GM21723 (cell line): ENCODE measurements at regions not wholly inside any gene's neighbourhood (a gene's known extent, or its start where the extent isn't known, plus 50 kb on each side); places are given as distances from the start of the nearest gene placed in this dataset.

ENCODE experiments used
- ATAC-seq: cut with Tn5 transposase; IDR thresholded peaks from one replicate; pipeline ENCODE4 v1.9.1; 2021; ENCODE audit warnings: mild to moderate bottlenecking, moderate library complexity; ENCODE audit not compliant: unreplicated experiment

DNA sequence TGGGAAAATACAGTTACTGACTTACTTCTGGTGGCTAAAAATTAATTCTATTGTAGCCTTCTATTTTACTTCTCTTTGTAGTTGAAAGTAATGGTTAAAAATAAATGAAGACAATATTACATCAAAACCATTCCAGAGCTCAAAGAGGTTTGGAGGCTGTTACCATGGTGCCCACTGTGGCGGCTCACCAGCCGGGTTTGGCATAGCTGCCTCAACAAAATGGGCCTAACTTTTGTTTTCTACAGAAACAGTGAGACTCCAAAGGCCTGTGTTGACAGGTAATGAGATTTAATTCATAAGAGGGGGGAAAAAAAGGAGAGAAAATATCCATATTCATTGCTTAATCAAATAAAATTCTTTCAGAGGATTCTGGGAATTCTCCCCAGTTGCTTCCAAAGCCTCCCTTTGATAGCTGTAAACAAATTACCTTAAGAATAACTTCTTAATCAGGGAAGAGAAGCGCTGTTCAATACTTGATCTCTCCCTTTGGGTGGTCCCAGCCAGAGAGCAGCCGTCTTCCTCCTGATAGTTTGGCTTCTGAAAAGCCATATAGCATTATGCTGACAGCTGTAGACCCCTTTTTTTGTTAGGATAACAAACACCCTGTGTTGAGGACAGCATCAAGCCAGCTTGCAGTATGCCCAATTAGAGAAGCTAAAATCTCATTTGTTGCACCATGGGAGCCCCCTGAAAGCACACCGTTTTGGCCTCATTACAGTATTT lies 266.8 kb downstream of the NEDD1 start:
- no peak for ATAC-seq

GRCh38 chr12:97177481-97177880 lies 270.4 kb downstream of the NEDD1 start:
- no peak for ATAC-seq

DNA sequence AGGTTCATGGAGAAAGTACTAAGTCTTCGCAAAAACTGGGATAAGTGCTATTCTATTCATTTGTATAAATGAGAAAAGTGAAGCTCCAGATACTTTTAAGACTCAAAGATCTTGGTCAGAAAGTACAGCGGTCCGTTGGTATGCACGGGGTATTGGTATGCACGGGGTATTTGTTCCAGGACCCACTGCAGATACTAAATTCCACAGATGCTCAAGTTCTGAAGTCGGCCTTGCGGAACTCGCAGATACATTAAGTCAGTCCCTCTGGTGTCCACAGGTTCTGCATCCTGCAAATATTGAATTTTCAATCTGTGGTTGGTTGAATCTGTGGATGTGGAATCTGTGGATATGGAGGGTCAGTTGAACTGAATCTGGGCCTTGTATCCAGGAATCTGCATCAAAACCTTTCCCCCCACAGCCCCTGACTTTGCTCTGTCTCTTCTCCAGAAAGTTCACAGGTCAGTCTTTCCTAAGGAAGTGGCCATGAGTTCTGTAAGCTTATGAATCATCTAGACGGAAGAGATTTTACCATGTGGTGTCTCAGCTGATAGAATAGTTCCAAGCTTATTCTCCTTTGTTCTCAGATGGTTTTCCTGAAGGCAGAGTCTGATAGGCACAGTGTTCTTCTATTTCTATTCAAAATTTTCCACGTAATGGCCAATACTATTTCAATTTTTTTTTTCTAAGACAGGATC lies 274.7 kb downstream of the NEDD1 start:
- ATAC-seq: no peak

- no peak for ATAC-seq
Measured at GRCh38 chr12:97182769-97183168, 275.7 kb downstream of the NEDD1 start.

GRCh38 chr12:97184127-97184773 lies 277.2 kb downstream of the NEDD1 start:
- ATAC-seq: no peak

- ATAC-seq: no peak
Measured at GRCh38 chr12:97185567-97185966, 277.0 kb upstream of the RMST start.

GRCh38 chr12:97194546-97194945 lies 268.1 kb upstream of the RMST start:
- no peak for ATAC-seq

DNA sequence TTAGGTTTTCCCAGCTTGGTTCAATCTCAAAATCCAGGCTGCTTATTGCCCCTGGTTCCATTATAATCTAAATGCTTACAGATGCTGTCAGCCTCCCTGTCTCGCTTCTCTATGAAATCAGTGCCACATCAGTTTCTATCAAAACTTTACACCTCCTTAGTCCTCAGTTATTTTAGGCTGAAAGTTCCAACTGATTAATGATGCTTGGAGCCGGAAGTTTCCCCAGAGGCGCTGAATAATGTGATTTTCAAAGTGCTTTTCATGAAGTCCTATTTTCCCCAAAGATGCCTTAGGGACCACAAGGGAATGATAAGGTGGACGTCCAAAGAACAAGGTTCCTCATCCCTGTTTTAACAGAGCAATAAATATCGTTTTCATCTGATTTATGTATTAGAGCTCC lies 262.4 kb upstream of the RMST start:
- ATAC-seq: no peak

GRCh38 chr12:97203408-97203807 lies 259.2 kb upstream of the RMST start:
- no peak for ATAC-seq

DNA sequence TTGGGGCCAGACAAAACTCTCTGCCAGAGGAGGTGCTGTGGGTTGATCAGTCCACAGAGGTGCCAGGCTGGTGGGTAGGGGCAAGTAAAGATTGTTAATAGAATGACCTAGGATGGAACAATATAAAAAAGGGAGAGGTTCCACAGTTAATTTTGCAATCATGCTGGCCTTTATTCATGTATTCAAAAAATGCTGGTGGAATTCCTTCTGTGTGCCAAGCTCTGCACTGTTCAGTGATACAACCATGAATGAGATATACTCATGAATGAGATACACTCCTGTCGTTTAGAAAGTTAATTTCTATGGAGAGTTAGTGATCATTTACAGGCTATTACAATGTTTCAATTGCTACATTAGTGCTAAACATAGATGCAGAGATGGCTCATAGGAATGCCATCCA lies 252.6 kb upstream of the RMST start:
- ATAC-seq: no peak

DNA sequence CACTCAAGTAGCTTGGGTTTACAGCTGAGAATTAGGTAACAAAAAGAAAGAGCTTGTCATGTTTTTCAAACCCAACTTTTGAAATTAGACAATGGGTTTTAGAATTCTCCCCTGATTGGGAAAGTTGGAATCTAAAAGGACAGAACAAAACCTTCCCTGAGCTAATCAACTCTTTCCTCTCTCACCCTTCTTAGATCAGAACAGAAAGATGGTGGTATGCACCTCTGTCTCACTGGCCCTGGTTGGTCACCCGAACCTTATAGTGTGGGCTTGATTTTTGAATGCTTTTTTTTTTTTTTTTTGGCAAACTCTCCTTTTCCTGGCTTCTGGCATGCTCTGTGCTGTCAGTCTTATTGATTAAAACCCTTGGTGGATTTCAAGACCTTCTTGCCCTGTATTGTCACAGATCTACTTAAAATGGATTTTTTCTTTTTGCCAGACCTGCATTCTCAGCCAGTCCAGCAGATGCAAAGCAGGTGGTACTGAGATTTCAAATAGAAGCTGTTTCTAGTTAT lies 251.1 kb upstream of the RMST start:
- ATAC-seq: no peak

- ATAC-seq: no peak
Measured at GRCh38 chr12:97216848-97217247, 245.8 kb upstream of the RMST start.

DNA sequence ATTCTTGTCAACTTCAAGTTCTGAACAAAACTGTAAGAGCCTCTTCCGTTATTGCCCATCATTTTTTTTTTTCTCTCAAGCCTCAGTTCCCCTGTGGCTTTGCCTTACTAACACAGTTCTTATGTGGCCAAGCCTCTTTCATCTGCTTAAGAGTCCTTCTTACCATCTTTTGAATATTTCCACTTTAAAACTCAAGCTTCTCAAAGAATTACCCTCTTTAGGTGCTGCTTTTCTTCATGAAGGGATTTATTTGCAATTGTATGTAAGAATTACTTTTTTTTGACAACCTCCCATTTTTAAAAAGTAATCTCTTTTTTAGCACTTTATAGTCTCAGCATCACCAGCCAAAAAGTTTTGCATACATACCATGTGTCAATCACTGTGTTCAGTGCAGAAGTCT lies 240.2 kb upstream of the RMST start:
- ATAC-seq: no peak

DNA sequence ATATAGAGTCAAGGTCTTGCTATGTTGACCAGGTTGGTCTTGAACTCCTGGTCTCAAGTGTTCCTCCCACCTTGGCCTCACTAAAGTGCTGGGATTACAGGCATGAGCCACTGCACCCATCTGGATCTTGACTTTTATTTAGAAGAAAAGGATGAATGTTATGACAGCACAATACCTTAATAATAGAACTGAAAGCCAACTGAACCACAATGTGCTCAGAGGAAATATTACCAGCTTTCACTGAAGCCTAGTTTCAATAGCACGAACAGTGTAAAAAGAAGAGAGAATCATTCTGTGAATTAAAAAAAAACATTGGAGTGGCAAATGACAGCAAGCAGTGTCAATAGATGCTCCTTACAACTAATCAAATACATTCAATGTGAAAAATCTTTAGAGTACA lies 239.2 kb upstream of the RMST start:
- peak; percentile 59 for ATAC-seq

DNA sequence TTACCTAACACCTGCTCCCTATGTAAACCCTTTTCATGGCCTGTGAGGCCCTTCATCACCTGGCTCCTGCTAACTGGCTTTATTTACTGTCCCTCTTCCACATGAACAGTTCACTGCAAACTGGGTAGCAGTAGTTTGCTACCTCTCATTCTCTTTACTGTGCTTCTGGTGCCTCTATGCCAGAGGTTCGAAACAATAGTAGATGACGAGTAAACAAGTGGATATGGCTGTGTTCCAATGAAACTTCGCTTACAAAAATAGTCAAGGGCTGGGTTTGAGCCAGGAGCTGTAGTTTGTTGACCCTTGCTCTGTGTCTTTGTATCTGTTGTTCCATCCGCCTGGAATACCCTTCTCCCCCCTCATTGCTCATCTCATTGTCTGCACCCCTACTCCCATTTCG lies 233.6 kb upstream of the RMST start:
- no peak for ATAC-seq

- ATAC-seq: no peak
Measured at GRCh38 chr12:97235102-97235501, 227.5 kb upstream of the RMST start.

- ATAC-seq: no peak
Measured at GRCh38 chr12:97246368-97246767, 216.2 kb upstream of the RMST start.

DNA sequence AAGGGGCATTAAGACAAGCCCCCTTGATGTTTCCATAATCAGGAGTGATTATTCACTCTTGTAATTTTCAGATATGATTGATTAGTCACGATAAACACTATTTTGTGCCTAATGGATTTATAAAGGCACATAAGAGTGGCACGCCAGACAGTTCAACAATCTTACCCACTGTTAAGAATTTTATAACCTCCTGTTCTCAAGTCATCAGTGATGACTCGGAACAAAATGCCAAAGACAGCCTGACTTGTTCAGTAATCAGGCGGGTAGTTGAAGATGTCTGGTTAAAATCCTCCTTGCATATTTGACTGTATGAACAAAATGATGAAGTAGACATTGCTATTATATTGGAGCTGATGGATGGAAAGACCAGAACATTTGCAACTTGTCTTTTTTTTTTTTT lies 212.1 kb upstream of the RMST start:
- ATAC-seq: no peak

DNA sequence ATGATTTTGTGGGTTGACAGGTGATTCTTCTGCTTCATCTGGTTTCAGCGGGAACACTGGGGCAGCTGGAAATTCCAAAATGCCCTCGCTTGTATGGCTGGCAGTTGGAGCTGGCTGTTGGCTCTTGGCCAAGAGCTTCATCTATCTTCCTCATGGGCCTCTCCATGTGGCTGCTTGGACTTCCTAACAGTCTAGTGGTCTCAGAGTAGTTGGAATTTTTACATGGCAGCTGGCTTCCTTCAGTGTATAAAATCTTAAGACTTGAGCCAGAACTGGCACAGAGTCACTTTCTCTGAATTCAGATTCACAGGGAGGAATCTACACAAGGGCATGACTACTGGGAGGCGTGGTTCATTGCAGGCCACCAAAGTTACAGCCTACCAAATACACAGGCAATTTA lies 204.9 kb upstream of the RMST start:
- no peak for ATAC-seq

- ATAC-seq: no peak
Measured at GRCh38 chr12:97259098-97259497, 203.5 kb upstream of the RMST start.

DNA sequence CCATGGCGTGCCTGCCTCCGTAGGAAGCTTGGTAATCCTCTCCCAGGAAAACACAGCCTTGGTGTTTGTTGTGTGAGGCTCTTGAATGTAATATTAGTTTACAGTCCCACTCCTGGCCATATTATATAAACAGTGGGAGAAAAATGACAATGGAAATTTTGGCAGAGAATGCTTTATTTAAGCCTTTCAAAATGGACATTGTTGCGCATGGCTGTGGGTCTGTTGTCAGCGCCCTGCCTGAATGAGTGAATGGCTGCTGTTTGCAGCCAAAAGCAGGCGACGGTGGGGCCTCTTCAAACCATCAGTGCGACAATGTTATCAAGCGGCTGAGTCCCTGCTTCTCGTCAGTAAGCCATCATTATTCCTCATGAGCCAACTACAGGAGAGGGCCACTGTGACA lies 201.8 kb upstream of the RMST start:
- no peak for ATAC-seq

DNA sequence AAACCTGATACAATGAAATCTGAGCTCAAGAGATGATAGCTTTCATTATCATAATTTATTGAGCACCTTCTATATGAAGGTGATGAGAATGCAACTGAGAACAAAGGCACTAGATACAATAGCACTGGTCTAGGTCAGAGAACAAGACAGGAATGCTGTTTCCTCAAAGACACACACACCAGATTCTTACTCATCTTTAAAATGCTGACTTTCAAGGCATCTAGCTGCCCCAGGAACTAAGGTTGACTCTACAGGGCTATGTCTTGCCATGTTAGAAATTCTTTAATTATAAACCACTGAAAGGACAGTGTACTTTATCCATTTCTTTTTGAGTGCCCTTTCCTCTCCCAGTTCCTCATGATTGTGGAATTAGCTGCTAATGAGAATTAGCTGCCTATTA lies 195.4 kb upstream of the RMST start:
- ATAC-seq: no peak
